HG02981 (cell line): ENCODE measurements at regions not wholly inside any gene's neighbourhood (a gene's known extent, or its start where the extent isn't known, plus 50 kb on each side); places are given as distances from the start of the nearest gene placed in this dataset.
"Not testable (repeated sequence)": the region's sequence is repeated elsewhere in the genome, so short reads cannot be mapped to it uniquely, and the experiment has no call there.

Experiments
- ATAC-seq: cut with Tn5 transposase; IDR thresholded peaks from one replicate; pipeline ENCODE4 v1.9.1; 2021; ENCODE audit warnings: mild to moderate bottlenecking, moderate library complexity; ENCODE audit not compliant: unreplicated experiment

GRCh38 chr7:88615336-88615735, 144.2 kb upstream of the ZNF804B start:
- no peak for ATAC-seq

DNA sequence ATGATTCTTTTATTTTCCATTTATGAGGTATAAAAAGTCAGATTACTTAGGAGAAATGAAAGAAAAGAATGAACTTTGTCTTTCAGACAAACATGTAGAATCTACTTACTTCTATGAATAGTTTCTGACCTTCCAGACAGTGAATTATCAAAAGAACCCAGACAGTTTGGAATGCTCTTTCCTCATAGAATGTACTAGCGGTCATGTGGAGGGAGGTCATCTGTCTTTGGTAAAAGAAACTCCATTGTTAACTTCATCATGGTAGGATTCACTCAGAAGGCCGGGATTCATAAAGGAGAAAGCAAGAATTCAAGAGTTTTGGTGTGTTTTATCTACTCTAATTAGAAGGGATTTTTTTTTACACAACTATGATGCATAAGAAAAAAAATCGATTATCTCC, 144.8 kb upstream of the ZNF804B start:
- ATAC-seq, result no peak

DNA sequence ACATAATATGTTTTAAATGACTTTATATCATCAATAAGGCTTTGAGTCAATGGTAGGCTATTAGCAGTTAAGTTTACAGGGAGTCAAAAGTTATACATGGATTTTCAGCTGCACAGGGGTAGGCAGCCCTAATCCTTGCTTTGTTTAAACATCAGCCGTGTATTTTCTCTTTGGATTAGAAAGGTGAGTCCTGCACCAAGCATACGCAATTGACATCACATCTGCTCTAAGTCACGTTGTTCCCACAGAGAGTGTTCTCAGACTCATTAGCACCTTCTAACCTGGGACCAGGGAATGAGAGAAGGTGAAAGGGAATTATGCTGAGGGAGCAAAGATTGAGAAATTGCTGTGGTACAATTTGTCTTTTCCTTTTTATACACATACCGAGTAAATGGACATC, 148.6 kb upstream of the ZNF804B start:
- no peak for ATAC-seq

- no peak for ATAC-seq
Measured at GRCh38 chr7:88600695-88601094, 158.8 kb upstream of the ZNF804B start.

- ATAC-seq, result no peak
Measured at GRCh38 chr7:88599528-88599927, 160.0 kb upstream of the ZNF804B start.

DNA sequence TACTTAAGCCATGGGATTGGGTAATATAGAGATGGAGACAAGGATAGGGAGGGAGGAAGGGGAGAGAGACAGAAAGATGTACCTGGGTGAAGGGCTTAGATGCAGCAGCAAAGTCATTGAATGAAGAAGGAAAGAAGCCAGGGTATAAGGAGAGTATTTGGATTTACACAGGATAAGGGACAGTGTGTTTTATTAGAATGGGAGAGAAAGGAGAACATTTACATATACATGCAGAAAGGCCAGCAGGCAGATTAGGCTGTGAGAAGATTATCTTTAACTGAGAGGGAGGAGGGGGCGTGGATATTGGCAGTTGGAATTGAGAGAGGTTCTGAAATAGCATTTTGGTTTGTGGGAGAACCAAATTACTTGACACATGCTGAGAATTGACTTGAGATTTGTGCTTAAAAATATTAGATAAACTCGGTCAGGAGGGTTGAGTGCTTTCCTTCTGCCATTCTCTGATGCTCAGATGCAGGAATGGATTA, 161.5 kb upstream of the ZNF804B start:
- no peak for ATAC-seq

DNA sequence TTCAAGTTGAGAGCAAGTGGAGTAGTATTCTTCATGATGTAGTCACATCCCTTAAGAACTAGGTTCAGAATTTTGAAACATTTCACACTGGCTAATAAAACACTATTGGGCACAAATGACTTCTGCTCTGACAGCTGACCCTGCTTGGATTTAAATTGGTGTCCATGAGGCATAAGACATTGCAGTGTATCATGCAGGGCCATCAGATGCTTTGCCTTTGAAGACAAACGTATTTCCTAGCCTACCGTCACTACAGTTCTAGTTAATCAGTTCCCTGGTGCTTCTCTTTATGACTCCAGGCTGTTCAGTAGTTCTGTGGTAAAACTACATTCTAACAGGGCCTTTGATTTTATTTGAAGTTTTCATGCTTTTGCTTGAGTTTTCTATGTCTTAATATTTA, 168.5 kb upstream of the ZNF804B start:
- ATAC-seq, result no peak

- ATAC-seq, result no peak
Measured at GRCh38 chr7:88589927-88590326, 169.6 kb upstream of the ZNF804B start.

- ATAC-seq, result no peak
Measured at GRCh38 chr7:88586890-88587289, 172.6 kb upstream of the ZNF804B start.

- ATAC-seq, result no peak
Measured at GRCh38 chr7:88586219-88586618, 173.3 kb upstream of the ZNF804B start.

DNA sequence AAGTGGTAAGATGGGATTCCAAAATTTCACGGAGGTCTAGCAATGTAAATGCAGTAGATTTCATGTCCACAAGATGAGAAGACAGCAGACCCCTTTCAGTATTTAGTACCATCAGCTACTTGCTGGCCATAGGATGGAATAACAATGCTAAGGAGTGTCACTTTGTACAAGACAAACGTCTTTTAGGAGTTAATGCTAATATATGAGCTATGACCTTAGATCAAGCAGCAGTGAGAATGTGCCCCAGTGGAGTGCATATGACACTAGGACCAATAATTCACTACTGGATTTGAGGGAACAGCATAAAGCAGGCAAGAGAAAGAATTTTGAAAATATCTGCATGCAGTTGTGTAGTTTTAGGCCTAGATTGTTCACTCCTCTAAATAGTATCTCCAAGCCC, 182.8 kb upstream of the ZNF804B start:
- ATAC-seq, result no peak

DNA sequence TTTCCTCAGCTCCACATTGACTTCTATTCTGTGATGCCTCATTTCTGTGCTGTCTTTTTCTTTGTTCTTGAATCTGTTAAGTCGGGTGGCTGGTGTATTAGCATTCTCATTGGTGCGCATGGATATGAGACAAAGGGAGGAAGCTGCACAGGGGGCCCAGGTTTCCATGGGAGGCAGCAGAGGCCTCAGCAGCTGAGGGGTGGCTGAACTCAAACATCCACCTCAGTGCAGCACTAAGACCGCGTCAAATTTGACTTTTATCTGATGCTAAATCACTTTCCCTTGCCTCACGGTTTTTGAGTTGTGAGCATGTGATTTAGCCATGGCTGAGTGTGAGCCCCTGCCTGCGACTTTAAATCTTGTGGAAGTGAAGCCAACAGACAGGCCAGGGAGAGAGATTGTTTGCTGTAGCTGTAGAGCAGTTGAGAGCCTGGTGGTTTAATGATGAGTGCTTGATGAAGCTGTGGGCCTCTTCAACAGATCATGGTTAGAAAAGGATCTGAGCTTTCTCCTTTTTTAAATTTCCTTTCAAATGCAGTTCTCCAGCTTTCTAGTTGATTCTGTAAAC, 193.3 kb upstream of the ZNF804B start:
- ATAC-seq, result no peak

DNA sequence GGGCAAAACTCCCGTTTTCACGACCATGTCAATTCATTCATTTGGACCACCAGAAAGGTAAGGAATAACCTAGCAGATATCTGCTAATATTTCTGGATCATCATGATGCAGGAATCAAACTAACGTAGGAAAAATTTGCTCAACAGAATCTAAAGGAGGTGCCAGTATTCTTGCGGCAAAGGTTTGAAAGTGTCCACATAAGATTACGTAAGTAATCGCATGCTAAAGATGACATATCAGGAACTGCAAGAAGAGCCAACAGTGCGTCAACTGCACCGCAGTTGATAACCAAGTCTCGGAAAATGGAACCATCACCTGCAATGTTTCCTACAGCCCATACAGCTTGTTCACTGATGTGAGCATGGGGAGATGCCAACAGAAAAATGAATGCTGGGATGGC, 194.1 kb upstream of the ZNF804B start:
- ATAC-seq, result no peak

- not testable (repeated sequence) for ATAC-seq
Measured at GRCh38 chr7:88556441-88556840, 203.1 kb upstream of the ZNF804B start.

- not testable (repeated sequence) for ATAC-seq
Measured at GRCh38 chr7:88554847-88555246, 204.7 kb upstream of the ZNF804B start.

DNA sequence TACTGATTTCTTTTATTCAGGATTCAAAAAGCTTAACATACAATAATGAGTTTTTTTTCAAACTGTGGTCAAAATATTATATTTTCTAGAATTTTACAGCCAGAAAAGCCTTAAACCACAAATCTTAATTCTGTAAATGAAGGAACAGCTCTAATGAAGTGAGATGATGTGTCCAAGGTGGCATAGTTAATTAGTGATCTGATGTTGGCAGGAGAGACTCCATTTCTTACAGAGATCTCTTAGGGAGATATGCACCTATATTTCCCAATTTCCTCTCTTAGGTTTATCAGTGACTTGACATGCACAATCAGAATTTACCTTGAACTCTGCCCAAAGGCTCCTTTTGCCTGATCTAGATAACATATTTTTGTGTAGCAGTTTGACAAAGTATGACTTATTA, 211.1 kb upstream of the ZNF804B start:
- no peak for ATAC-seq

- no peak for ATAC-seq
Measured at GRCh38 chr7:88546808-88547207, 212.7 kb upstream of the ZNF804B start.

DNA sequence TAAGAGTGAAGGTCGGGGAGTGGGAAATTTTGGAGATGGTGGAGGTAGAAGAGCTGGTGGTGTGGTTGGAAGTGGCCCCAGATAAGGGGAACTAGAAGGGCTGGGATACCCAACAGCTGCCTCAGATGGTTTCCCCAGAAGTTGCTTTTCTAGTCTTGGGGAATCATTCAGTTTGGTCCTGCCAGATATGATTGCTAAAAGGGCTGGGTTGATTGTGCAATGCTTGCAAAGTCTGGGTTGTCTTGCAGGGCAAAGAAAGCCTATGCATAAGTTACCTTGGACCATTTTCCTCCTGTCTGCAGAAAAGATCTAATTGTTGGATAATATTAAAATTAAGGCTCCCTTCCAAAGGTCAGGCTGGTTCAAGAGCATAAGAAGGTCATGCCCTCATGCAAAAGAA, 213.8 kb upstream of the ZNF804B start:
- ATAC-seq, result no peak

DNA sequence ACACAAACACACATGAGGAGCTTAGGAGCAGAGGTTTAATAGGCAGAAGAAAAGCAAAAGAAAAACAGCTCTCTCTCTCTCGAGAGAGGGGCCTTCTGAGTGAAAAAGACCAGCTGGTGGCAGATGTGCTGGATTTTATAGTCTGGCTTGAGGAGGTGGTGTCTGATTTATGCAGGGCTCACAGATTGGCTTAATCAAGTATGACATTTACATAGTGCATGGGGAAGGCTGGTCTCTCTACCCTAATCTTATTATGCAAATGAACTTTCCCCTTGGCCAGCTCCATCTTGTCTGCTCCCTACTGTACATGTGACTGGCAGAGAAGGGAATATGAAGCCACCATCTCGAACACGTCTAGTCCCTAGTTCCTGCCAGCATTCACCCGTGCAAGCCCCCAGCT, 219.5 kb upstream of the ZNF804B start:
- no peak for ATAC-seq

DNA sequence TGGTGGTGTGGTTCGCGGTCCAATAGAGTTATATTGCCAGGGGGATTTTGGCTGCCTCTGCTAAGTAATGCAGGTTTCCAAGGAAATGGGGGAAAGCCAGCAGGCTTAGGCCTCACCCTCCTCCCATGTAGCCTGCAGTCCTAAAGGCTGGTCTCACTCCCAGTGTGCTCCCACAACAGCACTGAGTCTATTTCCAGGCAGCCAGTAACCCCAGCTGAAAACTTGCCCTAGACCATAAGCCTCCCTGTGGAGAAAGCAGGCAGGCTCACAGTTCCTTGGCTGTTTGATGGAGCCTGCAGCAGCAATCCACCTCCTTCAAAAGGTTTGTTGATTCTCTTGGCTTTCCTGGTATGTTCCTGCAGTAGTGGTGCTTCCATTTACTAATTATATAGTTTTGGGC, 220.0 kb upstream of the ZNF804B start:
- ATAC-seq, result no peak

- ATAC-seq, result no peak
Measured at GRCh38 chr7:88523645-88524044, 217.0 kb upstream of the STEAP4 start.

GRCh38 chr7:88522771-88523293, 216.1 kb upstream of the STEAP4 start:
- no peak for ATAC-seq

DNA sequence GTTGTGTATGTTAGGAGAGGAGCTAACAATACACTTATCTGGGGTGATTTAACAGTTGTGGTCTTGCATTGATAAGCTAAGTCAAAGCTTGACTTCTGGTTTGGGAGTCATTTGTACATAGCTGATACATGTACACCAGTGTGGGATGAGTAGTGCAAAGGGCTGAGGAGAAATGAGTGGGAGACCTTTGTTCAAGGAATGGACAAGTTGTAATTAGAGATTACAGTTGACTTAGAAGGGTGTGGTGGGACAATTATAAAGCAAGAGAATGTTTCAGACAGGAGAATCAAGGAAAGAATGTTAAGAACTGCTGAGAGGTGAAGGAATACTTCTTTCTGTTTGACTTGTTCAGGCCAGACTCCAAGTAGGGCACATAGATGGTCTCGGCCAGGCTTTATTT, 209.7 kb upstream of the STEAP4 start:
- no peak for ATAC-seq
